Right lobe of liver (tissue), 4 donors: ENCODE measurements at regions not wholly inside any gene's neighbourhood (a gene's known extent, or its start where the extent isn't known, plus 50 kb on each side); places are given as distances from the start of the nearest gene placed in this dataset.

ENCODE experiments used
- CTCF ChIP-seq, 4 donors: fragments of 200-600 bp in 3 of 4; fragments of 450-650 bp in 1 of 4; IDR thresholded peaks; one replicate each; pipeline versions ENCODE4 v1.5.1 to v1.8.0; 2016 to 2022; ENCODE audit warnings: antibody characterized with exemption in 4 of 4, mild to moderate bottlenecking in 2 of 4
- POLR2A ChIP-seq: fragments of 450-650 bp; IDR thresholded peaks from one replicate; pipeline ENCODE4 v1.6.1; 2017; ENCODE audit warnings: antibody characterized with exemption, mild to moderate bottlenecking
- donor health status: DM: no; HTN: no; CAD: no.
- donor health status: DM: no; HTN: no; CAD: no.
- donor health status: DM: no; HTN: yes; CAD: no.

GRCh38 chr12:32010631-32011336 is 51.6 kb downstream of the RESF1 start:
- no peak for TF ChIP-seq CTCF (IDR thresholded peaks at IDR 0.05)
- no peak for TF ChIP-seq POLR2A
